NB4 (cell line): ENCODE measurements at regions not wholly inside any gene's neighbourhood (a gene's known extent, or its start where the extent isn't known, plus 50 kb on each side); places are given as distances from the start of the nearest gene placed in this dataset.

Experiments
- CTCF ChIP-seq: IDR thresholded peaks from one replicate; pipeline ENCODE4 v1.5.1; 2012; ENCODE audit warnings: low read depth, low read length
- MAX ChIP-seq: IDR thresholded peaks from 2 replicates; pipeline ENCODE4 v1.6.1; 2011; ENCODE audit warnings: low read depth, low read length
- POLR2A ChIP-seq: IDR thresholded peaks from 2 replicates; pipeline ENCODE4 v1.6.1; 2011; ENCODE audit warnings: mild to moderate bottlenecking; ENCODE audit not compliant: insufficient read length; ENCODE audit errors: extremely low read depth

- TF ChIP-seq CTCF (no peak), POLR2A (no peak), MAX (no peak)
Observed at GRCh38 chr2:14120376-14120775, 512.1 kb upstream of the LRATD1 start.
